ENCODE measurements at regions not wholly inside any gene's neighbourhood (a gene's known extent, or its start where the extent isn't known, plus 50 kb on each side); places are given as distances from the start of the nearest gene placed in this dataset.

DNA sequence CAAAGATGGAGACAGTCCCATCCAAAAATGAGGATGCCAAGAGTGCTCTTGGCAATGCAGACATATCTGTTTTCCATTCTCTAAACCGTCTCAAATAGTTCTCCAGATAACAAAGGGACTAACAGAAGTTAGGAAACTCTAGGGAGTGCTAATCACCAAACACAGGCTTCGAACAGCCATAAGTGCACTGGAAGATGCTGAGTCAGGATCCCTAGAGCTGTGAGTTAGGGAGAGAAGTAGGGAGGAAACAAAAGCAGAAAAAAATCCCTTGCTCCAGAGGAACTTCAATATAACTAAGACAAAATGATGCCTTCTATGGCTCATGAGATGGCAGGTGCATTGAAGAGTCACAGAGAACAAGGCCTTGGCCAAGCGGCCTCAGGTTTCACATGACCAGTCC is 251.0 kb upstream of the PPARGC1A start:
- TF ChIP-seq, protein P1, sequence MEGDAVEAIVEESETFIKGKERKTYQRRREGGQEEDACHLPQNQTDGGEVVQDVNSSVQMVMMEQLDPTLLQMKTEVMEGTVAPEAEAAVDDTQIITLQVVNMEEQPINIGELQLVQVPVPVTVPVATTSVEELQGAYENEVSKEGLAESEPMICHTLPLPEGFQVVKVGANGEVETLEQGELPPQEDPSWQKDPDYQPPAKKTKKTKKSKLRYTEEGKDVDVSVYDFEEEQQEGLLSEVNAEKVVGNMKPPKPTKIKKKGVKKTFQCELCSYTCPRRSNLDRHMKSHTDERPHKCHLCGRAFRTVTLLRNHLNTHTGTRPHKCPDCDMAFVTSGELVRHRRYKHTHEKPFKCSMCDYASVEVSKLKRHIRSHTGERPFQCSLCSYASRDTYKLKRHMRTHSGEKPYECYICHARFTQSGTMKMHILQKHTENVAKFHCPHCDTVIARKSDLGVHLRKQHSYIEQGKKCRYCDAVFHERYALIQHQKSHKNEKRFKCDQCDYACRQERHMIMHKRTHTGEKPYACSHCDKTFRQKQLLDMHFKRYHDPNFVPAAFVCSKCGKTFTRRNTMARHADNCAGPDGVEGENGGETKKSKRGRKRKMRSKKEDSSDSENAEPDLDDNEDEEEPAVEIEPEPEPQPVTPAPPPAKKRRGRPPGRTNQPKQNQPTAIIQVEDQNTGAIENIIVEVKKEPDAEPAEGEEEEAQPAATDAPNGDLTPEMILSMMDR (conservative IDR thresholded peaks at IDR 0.05; ENCODE audit: low read depth, low read length): no peak
- no peak for TF ChIP-seq EZH2phosphoT487 (IDR thresholded peaks at IDR 0.05; ENCODE audit: borderline replicate concordance, low read length)
- TF ChIP-seq EZH2 (IDR thresholded peaks at IDR 0.05; ENCODE audit: low read length, unreplicated experiment): no peak
